ENCODE measurements at regions not wholly inside any gene's neighbourhood (a gene's known extent, or its start where the extent isn't known, plus 50 kb on each side); places are given as distances from the start of the nearest gene placed in this dataset.

GRCh38 chr12:78398750-78399149 is 465.8 kb upstream of the SYT1 start:
- WGBS, 2 donors: 93 to 94% methylated on average over 2 of the region's 2 CpGs
- TF ChIP-seq POLR2A (IDR thresholded peaks at IDR 0.05): no peak
- TF ChIP-seq CTCF (IDR thresholded peaks at IDR 0.05): no peak
- Histone ChIP-seq H3K36me3 (ENCODE audit: low read depth, missing control alignments) (no peaks in the 10 kb centered on the region), H3K27ac (no peak overlapping the region), H3K9me3 (no peaks in the 10 kb centered on the region), H3K4me3 (no peak overlapping the region), H3K4me1 (no peaks in the 10 kb centered on the region), H3K27me3 (no peaks in the 10 kb centered on the region)
- no peak for DNase-seq
- intact Hi-C loops (cut with DNase I; ENCODE audit: low total_unique reads): no loop called here

GRCh38 chr12:78402366-78403134 is 462.0 kb upstream of the SYT1 start:
- intact Hi-C loops (cut with DNase I; ENCODE audit: low total_unique reads): no loop called here
- WGBS, 2 donors: 63% methylated on average over 5 of the region's 5 CpGs
- TF ChIP-seq CTCF (IDR thresholded peaks at IDR 0.05): no peak
- no peak for TF ChIP-seq POLR2A (IDR thresholded peaks at IDR 0.05)
- no peak overlapping the region for H3K27ac ChIP-seq
- H3K27me3 ChIP-seq: no peaks in the 10 kb centered on the region
- H3K9me3 ChIP-seq: no peaks in the 10 kb centered on the region
- H3K4me3 ChIP-seq: no peak overlapping the region
- no peak for DNase-seq
- no peaks in the 10 kb centered on the region for H3K36me3 ChIP-seq (ENCODE audit: low read depth, missing control alignments)
- H3K4me1 ChIP-seq: no peaks in the 10 kb centered on the region

- intact Hi-C loops (cut with DNase I; ENCODE audit: low total_unique reads): no loop called here
- DNase-seq: no peak
- H3K9me3 ChIP-seq: no peaks in the 10 kb centered on the region
- no peak for TF ChIP-seq CTCF (IDR thresholded peaks at IDR 0.05)
- TF ChIP-seq POLR2A (IDR thresholded peaks at IDR 0.05): no peak
- WGBS, 2 donors: 33 to 44% methylated on average over 1 of the region's 1 CpG
- H3K4me3 ChIP-seq: no peak overlapping the region
- H3K36me3 ChIP-seq (ENCODE audit: low read depth, missing control alignments): no peaks in the 10 kb centered on the region
- no peaks in the 10 kb centered on the region for H3K4me1 ChIP-seq
- H3K27ac ChIP-seq: no peak overlapping the region
- no peaks in the 10 kb centered on the region for H3K27me3 ChIP-seq
Observed at GRCh38 chr12:78403136-78403535, 461.4 kb upstream of the SYT1 start.

- WGBS, 2 donors: 94 to 95% methylated on average over 3 of the region's 3 CpGs
- DNase-seq: no peak
- Histone ChIP-seq H3K4me1 (no peaks in the 10 kb centered on the region), H3K36me3 (ENCODE audit: low read depth, missing control alignments) (no peaks in the 10 kb centered on the region), H3K27me3 (no peaks in the 10 kb centered on the region), H3K27ac (no peak overlapping the region), H3K4me3 (no peak overlapping the region), H3K9me3 (no peaks in the 10 kb centered on the region)
- TF ChIP-seq CTCF (IDR thresholded peaks at IDR 0.05): no peak
- TF ChIP-seq POLR2A (IDR thresholded peaks at IDR 0.05): no peak
- intact Hi-C loops (cut with DNase I; ENCODE audit: low total_unique reads): no loop called here
Observed at GRCh38 chr12:78403681-78404080, 460.9 kb upstream of the SYT1 start.

GRCh38 chr12:78406213-78406612 is 458.4 kb upstream of the SYT1 start:
- H3K9me3 ChIP-seq: no peaks in the 10 kb centered on the region
- no peak for DNase-seq
- intact Hi-C loops (cut with DNase I; ENCODE audit: low total_unique reads): no loop called here
- no peak overlapping the region for H3K4me3 ChIP-seq
- WGBS, 2 donors: 59 to 67% methylated on average over 2 of the region's 2 CpGs
- H3K27ac ChIP-seq: no peak overlapping the region
- H3K27me3 ChIP-seq: no peaks in the 10 kb centered on the region
- no peaks in the 10 kb centered on the region for H3K4me1 ChIP-seq
- TF ChIP-seq CTCF (IDR thresholded peaks at IDR 0.05) (no peak), POLR2A (IDR thresholded peaks at IDR 0.05) (no peak)
- no peaks in the 10 kb centered on the region for H3K36me3 ChIP-seq (ENCODE audit: low read depth, missing control alignments)
